Transverse colon (tissue), 4 donors: ENCODE measurements at regions not wholly inside any gene's neighbourhood (a gene's known extent, or its start where the extent isn't known, plus 50 kb on each side); places are given as distances from the start of the nearest gene placed in this dataset.

ENCODE experiments used
- DNase-seq: peaks from one replicate; pipeline ENCODE4 v3.0.0-alpha.2; 2019
- H3K27ac ChIP-seq, 4 donors: fragments of 200-600 bp; sonication (generic); 2 replicates each; pipeline ENCODE4 v1.5.1; 2016 to 2018; ENCODE audit warnings: inconsistent platforms in 4 of 4
- H3K27me3 ChIP-seq: fragments of 200-600 bp; sonication (generic); 2 replicates; pipeline ENCODE4 v1.5.1; 2017; ENCODE audit warnings: inconsistent platforms
- H3K36me3 ChIP-seq, 4 donors: fragments of 200-600 bp; sonication (generic); 2 replicates each; pipeline ENCODE4 v1.5.1; 2017 to 2019; ENCODE audit warnings: inconsistent platforms in 4 of 4
- H3K4me1 ChIP-seq, 4 donors: fragments of 200-600 bp; sonication (generic); 2 replicates each; pipeline ENCODE4 v1.5.1; 2017 to 2020; ENCODE audit warnings: inconsistent platforms in 4 of 4
- H3K4me3 ChIP-seq, 4 donors: fragments of 200-600 bp; sonication (generic); 1 replicate in 1 of 4; 2 replicates in 3 of 4; pipeline versions ENCODE4 v1.5.1 to v1.6.1; 2017 to 2019; ENCODE audit warnings: inconsistent platforms in 4 of 4
- H3K9me3 ChIP-seq, 2 donors: fragments of 200-600 bp; sonication (generic); 2 replicates each; pipeline ENCODE4 v1.5.1; 2017 to 2019; ENCODE audit warnings: inconsistent platforms in 2 of 2
- EP300 ChIP-seq: sonication (generic); formaldehyde crosslinking; IDR thresholded peaks from one replicate; pipeline ENCODE4 v1.6.1; 2017; ENCODE audit warnings: antibody characterized with exemption, low read depth
- POLR2A ChIP-seq: fragments of 450-650 bp; IDR thresholded peaks from one replicate; pipeline ENCODE4 v1.6.1; 2016; ENCODE audit warnings: antibody characterized with exemption, mild to moderate bottlenecking, moderate library complexity
- POLR2AphosphoS5 ChIP-seq, 3 donors: sonication (generic); formaldehyde crosslinking; IDR thresholded peaks; one replicate each; pipeline ENCODE4 v1.6.1; 2016; ENCODE audit warnings: antibody characterized with exemption in 3 of 3
- WGBS, 2 donors: methylation state at CpG; one replicate each; pipeline ENCODE4 v1.1.5; 2018; ENCODE audit warnings: low coverage in 1 of 2; 5-methylcytosine and 5-hydroxymethylcytosine counted together
- in situ Hi-C, 4 donors: fragments of 200-750 bp; cut with MboI; loops; one replicate each; pipeline versions ENCODE4 v1.15.0 to v1.15.1; 2017; ENCODE audit warnings: low sequenced_read_pairs in 3 of 4, low pct_ligation_motif_present in 1 of 4, low pct_unique_long_range_greater_than_20kb in 1 of 4
- intact Hi-C: fragments of 100-400 bp; cut with DNase I; formaldehyde crosslinking; loops from one replicate; pipeline ENCODE4 v1.15.1; 2023; ENCODE audit warnings: low total_unique reads
- TF ChIP-seq, protein P1 (sequence below), 5 experiments: fragments of 200-600 bp in 3 of 5; fragments of 450-650 bp in 2 of 5; sonication (generic) in 3 of 5; IDR thresholded peaks; 1 replicate in 2 of 5; 2 replicates in 3 of 5; pipeline ENCODE4 v1.5.1; 2016 to 2017; ENCODE audit warnings: antibody characterized with exemption in 5 of 5, inconsistent platforms in 3 of 5, mild to moderate bottlenecking in 2 of 5, moderate library complexity in 1 of 5

DNA sequence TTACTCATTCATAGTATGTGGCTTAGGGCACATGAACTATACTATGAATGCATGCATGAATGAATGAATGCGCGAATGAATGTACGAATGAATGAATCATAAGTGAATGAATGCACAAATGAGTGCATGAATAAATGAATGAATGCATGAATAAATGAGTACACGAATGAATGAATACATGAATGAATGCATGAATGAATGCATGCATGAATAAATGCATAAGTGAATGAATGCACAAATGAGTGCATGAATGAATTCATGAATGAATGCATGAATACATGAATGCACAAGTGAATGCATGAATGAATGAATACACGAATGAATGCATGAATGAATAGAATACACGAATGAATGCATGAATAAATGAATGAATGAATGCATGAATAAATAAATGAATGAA is 52.5 kb upstream of the FCN1 start:
- 79 to 84% methylated on average over 6 of the region's 6 CpGs for WGBS, 2 donors
- no peak for TF ChIP-seq EP300
- in situ Hi-C loops: no loop called here

DNA sequence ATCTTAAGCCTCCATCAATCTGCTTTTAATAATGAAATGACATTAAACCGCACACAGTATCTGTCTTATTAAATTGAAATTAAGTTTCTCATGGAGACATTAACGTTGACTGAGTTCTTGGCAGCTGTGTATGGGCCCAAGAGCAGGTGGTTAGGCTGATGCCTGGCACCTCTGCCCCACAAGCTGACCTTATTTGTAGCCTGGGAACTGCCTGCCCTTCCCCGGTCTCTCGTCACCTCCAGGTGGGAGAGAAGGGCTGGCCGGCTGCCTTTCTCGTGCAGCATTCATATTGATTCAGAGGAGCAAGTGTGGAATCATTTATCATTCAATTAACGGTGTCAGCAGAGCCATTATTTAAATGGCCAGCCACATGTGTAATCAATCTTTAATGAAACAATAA is 53.0 kb upstream of the FCN1 start:
- no peak for DNase-seq
- intact Hi-C loops: no loop called here
- Histone ChIP-seq H3K27me3 (peaks cover 25% of the 10 kb centered on the region), H3K9me3 (no peaks in the 10 kb centered on the region), H3K36me3 (no peaks in the 10 kb centered on the region), H3K4me3 (no peak overlapping the region), H3K4me1 (no peaks in the 10 kb centered on the region), H3K27ac (no peak overlapping the region)
- 42 to 65% methylated on average over 2 to 7 of the region's 7 CpGs for WGBS, 2 donors
- in situ Hi-C loops: no loop called here
- no peak for TF ChIP-seq POLR2A
- no peak for TF ChIP-seq POLR2AphosphoS5 (IDR thresholded peaks at IDR 0.05)
- TF ChIP-seq, protein P1, sequence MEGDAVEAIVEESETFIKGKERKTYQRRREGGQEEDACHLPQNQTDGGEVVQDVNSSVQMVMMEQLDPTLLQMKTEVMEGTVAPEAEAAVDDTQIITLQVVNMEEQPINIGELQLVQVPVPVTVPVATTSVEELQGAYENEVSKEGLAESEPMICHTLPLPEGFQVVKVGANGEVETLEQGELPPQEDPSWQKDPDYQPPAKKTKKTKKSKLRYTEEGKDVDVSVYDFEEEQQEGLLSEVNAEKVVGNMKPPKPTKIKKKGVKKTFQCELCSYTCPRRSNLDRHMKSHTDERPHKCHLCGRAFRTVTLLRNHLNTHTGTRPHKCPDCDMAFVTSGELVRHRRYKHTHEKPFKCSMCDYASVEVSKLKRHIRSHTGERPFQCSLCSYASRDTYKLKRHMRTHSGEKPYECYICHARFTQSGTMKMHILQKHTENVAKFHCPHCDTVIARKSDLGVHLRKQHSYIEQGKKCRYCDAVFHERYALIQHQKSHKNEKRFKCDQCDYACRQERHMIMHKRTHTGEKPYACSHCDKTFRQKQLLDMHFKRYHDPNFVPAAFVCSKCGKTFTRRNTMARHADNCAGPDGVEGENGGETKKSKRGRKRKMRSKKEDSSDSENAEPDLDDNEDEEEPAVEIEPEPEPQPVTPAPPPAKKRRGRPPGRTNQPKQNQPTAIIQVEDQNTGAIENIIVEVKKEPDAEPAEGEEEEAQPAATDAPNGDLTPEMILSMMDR (IDR thresholded peaks at IDR 0.05): no peak
- TF ChIP-seq EP300: no peak

More for the DNA sequence above, 52.5 kb upstream of the FCN1 start:
- Histone ChIP-seq H3K9me3 (no peaks in the 10 kb centered on the region), H3K27ac (no peak overlapping the region), H3K4me3 (no peak overlapping the region), H3K27me3 (peaks cover 25% of the 10 kb centered on the region), H3K4me1 (no peaks in the 10 kb centered on the region), H3K36me3 (no peaks in the 10 kb centered on the region)
- DNase-seq: no peak
- intact Hi-C loops: no loop called here

DNA sequence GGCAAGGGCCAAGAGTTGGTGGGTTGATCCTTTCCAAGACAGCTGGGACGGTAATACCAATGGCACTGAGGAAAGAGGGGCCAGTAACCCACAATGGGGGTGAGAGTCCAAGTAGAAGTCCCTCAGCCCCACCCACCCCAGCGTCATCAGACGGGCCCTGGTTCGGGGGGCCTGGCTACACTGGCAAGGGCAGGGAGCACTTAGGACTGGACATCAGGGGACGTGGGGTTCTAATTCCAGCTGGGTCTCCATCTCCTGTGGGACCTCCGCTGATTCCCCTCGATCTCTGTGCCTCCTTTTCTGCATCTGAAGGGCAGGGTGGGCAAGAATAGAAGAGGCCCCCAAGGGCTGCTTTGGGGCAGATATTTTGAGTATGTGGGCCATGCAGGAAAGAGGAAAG is 53.5 kb upstream of the FCN1 start:
- Histone ChIP-seq H3K36me3 (no peaks in the 10 kb centered on the region), H3K27me3 (peaks cover 25% of the 10 kb centered on the region), H3K4me3 (no peak overlapping the region), H3K27ac (no peak overlapping the region), H3K9me3 (no peaks in the 10 kb centered on the region), H3K4me1 (no peaks in the 10 kb centered on the region)
- TF ChIP-seq EP300: no peak
- TF ChIP-seq, protein P1 (IDR thresholded peaks at IDR 0.05): no peak
- TF ChIP-seq POLR2AphosphoS5 (IDR thresholded peaks at IDR 0.05): no peak
- TF ChIP-seq POLR2A: no peak
- no peak for DNase-seq
- intact Hi-C loops (no loop called here), in situ Hi-C loops (no loop called here)
- WGBS, 2 donors: 78 to 93% methylated on average over 4 to 7 of the region's 7 CpGs

DNA sequence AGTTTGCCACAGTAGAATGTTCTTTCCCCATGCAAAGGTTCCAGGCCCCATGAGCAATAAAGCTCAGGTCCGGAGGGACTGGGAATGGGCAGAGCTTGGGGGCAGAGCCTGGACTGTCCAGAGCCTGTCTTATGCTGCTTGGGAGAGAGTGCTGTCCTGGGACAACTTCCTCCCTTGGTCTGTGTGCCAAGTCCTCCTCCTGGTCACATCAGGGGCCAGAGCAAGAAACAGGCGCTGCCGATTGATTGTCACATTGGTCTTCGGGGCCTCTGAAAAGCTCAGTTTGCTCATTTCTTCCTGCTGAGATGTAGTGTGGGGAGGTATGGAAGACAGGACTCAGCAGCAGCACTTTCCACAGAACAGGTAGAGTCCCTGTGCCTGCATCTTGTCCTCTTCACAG is 54.0 kb upstream of the FCN1 start:
- Histone ChIP-seq H3K4me1 (no peaks in the 10 kb centered on the region), H3K9me3 (no peaks in the 10 kb centered on the region), H3K27me3 (peaks cover 25% of the 10 kb centered on the region), H3K4me3 (no peak overlapping the region), H3K27ac (no peak overlapping the region), H3K36me3 (no peaks in the 10 kb centered on the region)
- in situ Hi-C loops: no loop called here
- no peak for DNase-seq
- TF ChIP-seq, protein P1 (IDR thresholded peaks at IDR 0.05): no peak
- no peak for TF ChIP-seq POLR2AphosphoS5 (IDR thresholded peaks at IDR 0.05)
- TF ChIP-seq POLR2A: no peak
- TF ChIP-seq EP300: no peak
- intact Hi-C loops: no loop called here
- WGBS, 2 donors: 81% methylated on average over 4 of the region's 4 CpGs; no CpG with 5 or more reads in 1 of the 2 donors

DNA sequence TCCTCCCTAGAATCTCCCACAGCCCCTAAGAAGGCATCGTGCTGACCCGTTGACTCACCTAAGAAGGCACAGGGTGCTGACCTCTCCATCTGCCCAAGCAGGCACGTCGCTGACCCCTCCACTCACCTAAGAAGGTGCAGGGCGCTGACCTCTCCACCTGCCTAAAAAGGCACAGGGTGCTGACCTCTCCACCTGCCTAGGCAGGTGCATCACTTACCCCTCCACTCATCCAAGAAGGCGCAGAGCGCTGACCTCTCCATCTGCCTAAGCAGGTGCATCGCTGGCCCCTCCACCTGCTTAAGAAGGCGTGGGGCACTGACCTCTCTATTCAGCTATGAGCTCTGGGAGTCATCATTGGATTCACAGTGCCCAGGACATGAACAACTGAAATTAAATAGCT is 54.4 kb upstream of the FCN1 start:
- in situ Hi-C loops: no loop called here

More for the DNA sequence above, 54.4 kb upstream of the FCN1 start:
- no peaks in the 10 kb centered on the region for H3K36me3 ChIP-seq
- no peak for TF ChIP-seq EP300
- no peak for TF ChIP-seq POLR2AphosphoS5 (IDR thresholded peaks at IDR 0.05)
- TF ChIP-seq, protein P1 (IDR thresholded peaks at IDR 0.05): no peak
- TF ChIP-seq POLR2A: no peak
- no peaks in the 10 kb centered on the region for H3K9me3 ChIP-seq
- no peak overlapping the region for H3K4me3 ChIP-seq
- peaks cover 23% of the 10 kb centered on the region for H3K27me3 ChIP-seq
- no peak for DNase-seq
- no peaks in the 10 kb centered on the region for H3K4me1 ChIP-seq
- intact Hi-C loops: no loop called here
- no peak overlapping the region for H3K27ac ChIP-seq
- 84% methylated on average over 9 of the region's 9 CpGs; no CpG with 5 or more reads in 1 of the 2 donors for WGBS, 2 donors
